ENCODE measurements at regions not wholly inside any gene's neighbourhood (a gene's known extent, or its start where the extent isn't known, plus 50 kb on each side); places are given as distances from the start of the nearest gene placed in this dataset.
"Not testable (repeated sequence)": the region's sequence is repeated elsewhere in the genome, so short reads cannot be mapped to it uniquely, and the experiment has no call there.

DNA sequence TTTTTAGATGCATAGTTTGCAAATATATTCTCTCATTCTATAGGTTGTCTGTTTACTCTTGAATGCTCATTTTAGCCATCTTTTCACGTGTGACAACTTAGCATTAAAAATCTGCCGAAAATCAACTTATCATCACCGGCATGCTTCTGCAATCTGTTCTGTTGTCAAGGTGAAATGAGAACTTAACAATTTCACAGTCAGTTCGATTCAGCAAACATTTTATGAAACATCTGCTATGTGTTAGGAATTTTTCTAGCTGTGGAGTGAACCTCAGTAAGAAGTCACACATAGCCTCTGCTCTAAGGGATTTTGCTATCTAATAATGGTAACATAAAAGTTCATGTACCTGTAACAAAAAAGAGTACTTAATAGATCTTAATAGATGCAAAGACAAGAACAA, 256.1 kb downstream of the ZWINT start:
- DNase-seq (ENCODE audit: low spot score): no peak

DNA sequence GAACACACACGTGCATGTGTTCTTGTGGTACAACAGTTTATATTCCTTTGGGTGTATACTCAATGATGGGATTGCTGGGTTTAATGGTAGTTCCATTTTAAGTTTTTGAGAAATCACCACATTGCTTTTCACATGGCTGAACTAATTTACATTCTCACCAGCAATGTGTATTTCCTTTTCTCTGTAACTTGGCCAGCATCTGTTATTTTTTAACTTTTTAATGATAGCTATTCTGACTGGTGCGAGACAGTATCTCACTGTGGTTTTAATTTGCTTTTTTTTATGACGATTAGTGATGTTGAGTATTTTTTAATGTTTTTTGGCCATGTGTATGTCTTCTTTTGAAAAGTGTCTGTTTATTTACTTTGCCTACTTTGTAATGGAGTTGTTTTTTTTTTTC, 256.6 kb downstream of the ZWINT start:
- no peak for DNase-seq (ENCODE audit: low spot score)

DNA sequence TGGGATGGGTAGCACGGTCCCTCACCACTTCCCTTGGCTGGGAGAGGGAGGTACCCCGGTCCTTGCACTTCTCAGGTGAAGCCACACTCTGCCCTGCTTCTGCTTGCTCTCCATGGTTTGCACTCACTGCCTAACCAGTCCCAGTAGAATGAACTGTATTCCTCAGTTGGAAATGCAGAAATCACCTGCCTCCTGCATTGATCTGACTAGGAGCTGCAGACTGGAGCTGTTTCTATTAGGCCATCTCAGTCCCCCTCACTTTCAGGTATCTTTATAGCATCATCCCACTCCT, 264.9 kb downstream of the ZWINT start:
- no peak for DNase-seq (ENCODE audit: low spot score)

- no peak for DNase-seq (ENCODE audit: low spot score)
Observed at GRCh38 chr10:56095506-56096225, 265.4 kb downstream of the ZWINT start.

DNA sequence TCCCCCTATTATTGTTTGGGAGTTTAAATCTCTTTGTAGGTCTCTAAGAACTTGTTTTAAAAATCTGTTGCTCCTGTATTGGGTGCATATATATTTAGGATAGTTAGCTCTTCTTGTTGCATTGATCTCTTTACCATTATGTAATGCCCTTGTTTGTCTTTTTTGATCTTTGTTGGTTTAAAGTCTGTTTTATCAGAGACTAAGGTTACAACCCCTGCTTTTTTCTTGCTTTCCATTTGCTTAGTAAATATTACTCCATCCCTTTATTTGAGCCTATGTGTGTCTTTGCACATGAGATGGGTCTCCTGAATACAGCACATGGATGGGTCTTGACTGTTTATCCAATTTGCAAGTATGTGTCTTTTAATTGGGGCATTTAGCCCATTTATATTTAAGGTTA, 267.4 kb downstream of the ZWINT start:
- not testable (repeated sequence) for DNase-seq (ENCODE audit: low spot score)

- DNase-seq (ENCODE audit: low spot score): no peak
Observed at GRCh38 chr10:56091872-56092271, 269.2 kb downstream of the ZWINT start.

DNA sequence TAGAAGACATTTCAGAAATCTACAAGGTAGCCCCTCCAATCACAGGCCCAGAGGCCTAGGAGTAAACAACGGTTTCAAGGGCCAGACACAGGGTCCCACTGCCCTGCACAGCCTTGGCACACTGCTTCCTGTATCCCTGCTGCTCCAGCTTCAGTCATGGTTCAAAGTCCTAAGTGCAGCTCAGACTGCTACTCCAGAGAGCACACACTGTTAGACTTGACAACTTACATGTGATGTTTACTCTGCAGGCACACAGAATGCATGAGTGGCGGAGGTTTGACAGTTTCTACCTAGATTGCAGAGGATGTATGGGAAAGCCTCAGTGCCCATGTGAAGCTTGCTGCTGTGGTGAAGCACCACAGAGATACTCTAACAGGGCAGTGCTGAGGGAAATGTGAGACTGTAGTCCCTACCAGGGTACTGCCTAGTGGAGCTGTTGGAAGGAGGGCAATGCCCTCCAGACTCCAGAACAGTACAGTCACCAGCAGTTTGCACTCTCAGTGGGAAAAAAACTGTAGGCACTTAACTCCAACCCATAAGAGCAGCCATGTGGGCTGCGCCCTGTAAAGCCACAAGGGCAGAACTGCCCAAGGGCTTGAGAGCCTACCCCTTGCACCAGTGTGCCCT, 270.0 kb downstream of the ZWINT start:
- DNase-seq (ENCODE audit: low spot score): no peak

- no peak for DNase-seq (ENCODE audit: low spot score)
Observed at GRCh38 chr10:56085406-56086122, 275.5 kb downstream of the ZWINT start.

DNA sequence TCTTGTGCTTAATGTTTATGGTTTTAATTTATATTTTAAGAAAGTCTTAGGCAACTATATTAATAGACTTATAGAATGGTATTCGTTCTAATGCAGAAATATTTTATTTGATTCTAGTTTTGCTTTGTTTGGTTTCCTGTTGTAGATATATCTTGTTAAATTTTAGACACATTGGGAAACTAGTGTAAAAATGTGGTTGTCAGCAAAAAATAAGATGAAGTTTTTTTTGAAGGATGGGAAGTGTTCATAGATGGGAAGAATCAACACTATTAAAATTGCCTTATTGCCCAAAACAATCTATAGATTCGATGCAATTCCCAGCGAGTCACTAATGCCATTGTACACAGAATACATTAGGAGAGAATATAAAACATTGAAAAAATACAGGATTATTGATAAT, 278.9 kb downstream of the ZWINT start:
- DNase-seq (ENCODE audit: low spot score): no peak

DNA sequence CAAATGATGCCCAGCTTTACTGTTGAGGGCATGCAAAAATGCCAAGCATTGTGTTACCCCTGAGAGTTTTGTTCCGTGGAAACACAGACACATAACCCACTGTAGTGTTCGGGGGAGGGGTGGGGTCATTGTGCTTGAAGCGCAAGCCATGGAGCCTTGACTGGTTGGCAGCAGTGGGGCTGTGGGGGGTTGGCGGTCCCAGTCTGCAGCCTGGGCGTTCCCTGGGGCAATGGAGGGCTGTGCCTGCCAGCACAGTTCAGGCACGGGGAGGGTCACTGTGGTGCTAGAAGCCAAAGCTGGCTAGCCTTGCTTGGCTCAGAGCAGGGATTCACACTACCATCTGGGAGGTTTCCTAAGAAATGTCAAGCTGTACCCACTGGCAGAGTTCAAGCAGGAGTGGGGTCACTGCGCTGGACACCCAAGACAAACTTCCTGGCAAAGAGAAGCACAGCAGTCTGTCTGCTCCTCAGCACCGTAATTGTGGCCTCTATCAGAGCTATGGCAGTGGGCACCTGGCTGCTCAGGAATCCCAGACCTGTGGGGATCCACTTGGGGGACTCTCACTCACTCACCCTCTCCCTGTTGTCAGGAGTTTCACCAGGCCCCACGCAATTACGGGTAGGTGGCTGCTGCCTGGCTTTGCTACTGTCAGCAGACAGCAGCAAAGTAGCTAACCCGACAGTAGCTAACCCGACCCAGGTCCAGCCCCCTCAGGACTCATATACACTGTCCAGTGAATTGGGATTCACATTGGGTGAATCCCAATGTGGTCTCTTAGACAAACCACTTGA, 292.4 kb downstream of the ZWINT start:
- DNase-seq (ENCODE audit: low spot score): no peak

DNA sequence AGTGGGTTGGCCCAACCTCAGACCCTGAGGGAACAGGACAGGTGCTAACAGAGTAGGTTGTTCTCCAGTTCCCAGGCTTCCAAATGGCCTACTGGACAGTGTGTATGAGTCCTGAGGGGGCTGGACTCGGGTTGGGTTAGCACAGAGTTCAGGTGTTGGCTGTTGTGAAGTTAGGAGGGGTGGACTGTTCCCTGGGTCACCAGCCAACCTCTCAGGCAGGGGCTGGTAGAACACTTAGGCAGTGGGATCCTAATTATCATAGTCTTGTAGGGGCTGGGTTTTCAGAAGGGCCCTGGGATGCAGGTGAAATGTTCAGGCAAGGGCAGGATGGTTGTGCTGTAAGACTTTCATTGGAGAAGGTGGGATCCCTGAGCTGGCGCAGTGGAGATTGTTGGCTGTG, 293.0 kb downstream of the ZWINT start:
- no peak for DNase-seq (ENCODE audit: low spot score)

- DNase-seq (ENCODE audit: low spot score): no peak
Observed at GRCh38 chr10:56063642-56064041, 297.4 kb downstream of the ZWINT start.

GRCh38 chr10:56057860-56058259, 303.2 kb downstream of the ZWINT start:
- DNase-seq (ENCODE audit: low spot score): no peak

DNA sequence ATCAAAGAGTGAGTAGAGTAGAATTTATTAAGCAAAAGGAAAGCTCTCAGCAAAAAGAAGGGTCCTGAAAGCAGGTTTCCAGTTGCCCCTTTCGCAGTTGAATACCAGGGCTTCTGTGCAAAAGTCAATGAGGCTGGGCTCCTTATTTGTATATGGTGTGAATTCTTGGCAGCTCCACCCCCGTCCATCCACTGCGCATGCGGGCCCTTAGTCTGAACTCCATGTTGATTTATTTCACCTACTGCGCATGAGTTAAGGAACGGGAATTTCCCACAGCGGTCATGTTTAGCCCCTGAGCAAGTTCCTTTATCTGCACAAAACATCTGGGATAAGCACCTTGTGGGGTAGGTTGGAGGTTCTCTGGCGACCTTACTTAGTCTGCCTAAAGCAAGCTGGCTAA, 325.6 kb downstream of the ZWINT start:
- no peak for DNase-seq (ENCODE audit: low spot score)

DNA sequence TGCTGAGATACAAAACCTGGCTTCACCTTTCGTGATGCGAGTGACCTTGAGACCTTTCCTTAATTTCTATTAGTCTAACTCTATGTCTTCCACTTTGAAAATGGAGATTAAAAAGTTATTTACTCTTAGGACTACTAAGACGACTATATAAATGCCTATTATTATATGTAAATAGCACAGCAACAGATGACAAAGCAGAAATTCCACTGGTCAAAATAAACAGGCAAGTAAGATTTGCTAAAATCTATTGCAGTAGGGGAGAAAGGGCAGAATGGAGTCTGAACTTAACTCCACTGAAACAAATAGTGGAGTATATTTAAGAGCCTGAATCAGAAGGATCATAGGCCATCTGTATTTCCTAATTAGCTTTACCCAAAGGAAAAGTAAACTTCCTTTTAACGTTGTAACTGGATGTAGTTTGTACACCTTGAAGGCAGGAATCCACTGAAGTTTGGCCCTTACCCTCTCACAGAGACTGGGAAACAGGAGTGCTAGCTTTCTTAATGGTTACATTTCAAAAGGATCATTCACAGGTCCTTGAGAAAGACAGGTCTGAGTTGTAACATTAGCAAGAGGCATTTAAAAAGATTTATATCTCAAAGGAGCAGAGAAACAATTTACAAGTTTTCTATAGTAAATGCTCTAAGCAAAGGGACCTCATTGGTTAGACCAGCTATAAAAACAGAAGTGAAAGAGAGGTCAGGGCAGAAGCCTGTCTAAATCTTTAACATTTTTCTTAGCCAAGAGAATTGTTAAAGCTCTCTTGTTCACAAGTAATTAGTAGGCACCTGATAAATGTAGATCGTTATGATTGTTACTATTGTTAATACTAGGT, 332.5 kb downstream of the ZWINT start:
- DNase-seq (ENCODE audit: low spot score): no peak

DNA sequence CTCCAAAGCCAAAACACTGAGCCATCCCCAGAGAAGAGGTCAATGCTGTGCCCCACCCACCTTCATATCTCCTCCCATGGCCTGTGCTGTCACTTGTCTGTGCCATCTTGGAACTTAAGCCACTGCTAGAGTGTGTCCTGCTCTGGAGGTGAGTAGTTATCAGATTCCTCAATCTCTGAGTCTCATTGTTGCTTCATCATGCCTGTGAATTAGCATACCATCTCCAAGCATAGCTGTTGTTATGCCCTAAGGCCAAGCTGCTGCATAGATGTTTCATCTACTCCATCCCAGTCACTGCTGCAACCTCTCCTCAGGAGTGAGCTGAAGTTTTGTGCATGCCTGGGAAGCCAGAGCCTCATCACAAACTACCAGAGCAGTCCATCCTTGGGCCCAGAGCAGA, 349.0 kb downstream of the ZWINT start:
- DNase-seq (ENCODE audit: low spot score): no peak

- no peak for DNase-seq (ENCODE audit: low spot score)
Observed at GRCh38 chr10:56003555-56003954, 357.5 kb downstream of the ZWINT start.

- DNase-seq (ENCODE audit: low spot score): no peak
Observed at GRCh38 chr10:55989188-55989587, 371.9 kb downstream of the ZWINT start.

- peak; percentile 14 for DNase-seq (ENCODE audit: low spot score)
Observed at GRCh38 chr10:55979203-55979602, 381.9 kb downstream of the ZWINT start.

DNA sequence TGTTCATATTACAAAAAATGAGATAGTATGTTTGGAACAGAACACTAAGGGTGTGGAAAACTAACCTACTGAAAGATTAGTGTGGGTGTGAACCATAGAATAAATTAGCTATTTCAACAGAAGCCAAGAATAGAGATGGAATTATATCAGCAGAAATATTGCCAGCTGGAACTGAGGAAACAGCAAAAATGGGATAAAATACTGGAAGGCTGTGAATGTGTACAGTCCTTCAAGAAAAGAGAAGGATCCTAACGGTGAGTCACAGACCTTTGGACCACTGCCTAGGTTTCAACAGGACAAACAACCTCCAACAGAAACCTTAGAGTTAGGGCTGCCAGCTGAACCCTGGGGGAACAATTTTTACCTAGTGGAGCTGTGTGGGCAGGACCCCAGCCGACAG, 395.0 kb downstream of the ZWINT start:
- no peak for DNase-seq (ENCODE audit: low spot score)

DNA sequence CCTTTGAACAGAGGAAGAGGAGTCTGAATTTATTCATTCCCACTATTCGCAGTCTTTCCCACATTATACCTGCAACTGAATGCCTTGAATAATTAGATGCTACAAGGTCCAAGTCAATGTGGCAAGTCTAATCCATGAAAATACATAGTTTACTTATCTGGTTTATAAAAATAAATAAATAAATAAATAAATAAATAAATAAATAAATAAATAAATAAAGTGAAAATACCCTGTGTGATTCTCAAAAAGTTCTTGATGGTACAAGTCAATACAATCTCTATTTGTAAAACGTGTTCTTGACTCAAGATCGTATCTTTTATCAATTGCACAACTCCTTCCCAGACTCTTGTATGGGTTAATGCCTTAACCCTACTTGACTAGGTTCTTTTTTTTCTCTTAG, 417.7 kb downstream of the ZWINT start:
- DNase-seq (ENCODE audit: low spot score): no peak

GRCh38 chr10:55929291-55929690, 431.8 kb downstream of the ZWINT start:
- no peak for DNase-seq (ENCODE audit: low spot score)

Data from iPS-NIHi11 (cell line).